ENCODE measurements at regions not wholly inside any gene's neighbourhood (a gene's known extent, or its start where the extent isn't known, plus 50 kb on each side); places are given as distances from the start of the nearest gene placed in this dataset.
"Not testable (repeated sequence)": the region's sequence is repeated elsewhere in the genome, so short reads cannot be mapped to it uniquely, and the experiment has no call there.

- H2AFZ ChIP-seq (ENCODE audit: insufficient read depth, low read depth, low read length, poor library complexity, severe bottlenecking); H3K4me1 ChIP-seq (ENCODE audit: control insufficient read depth in 1 of 2, insufficient read depth in 2 of 2, low read length in 2 of 2); H3K27ac ChIP-seq (ENCODE audit: low read depth in 1 of 2, low read length in 2 of 2); H3K79me2 ChIP-seq (ENCODE audit: insufficient read depth, low read length); H3K27me3 Mint-ChIP-seq (ENCODE audit: low read depth in 3 of 3); intact Hi-C loops (cut with micrococcal nuclease); H3K4me2 ChIP-seq (replicated peaks; ENCODE audit: extremely low read depth, low read length, poor library complexity, severe bottlenecking); H3K9me3 ChIP-seq (replicated peaks in 1 of 2; ENCODE audit: control insufficient read depth in 1 of 2, insufficient read depth in 1 of 2, low read length in 2 of 2); H3K36me3 Mint-ChIP-seq; H3K9ac ChIP-seq (ENCODE audit: insufficient read depth, low read length, poor library complexity, severe bottlenecking); H3K4me1 Mint-ChIP-seq; H3K27me3 ChIP-seq (ENCODE audit: control insufficient read depth in 2 of 2, insufficient read depth in 2 of 2, low read length in 2 of 2); H4K20me1 ChIP-seq (ENCODE audit: insufficient read depth, low read length); H3K4me3 ChIP-seq (replicated peaks in 1 of 3; ENCODE audit: low read depth in 2 of 3, low read length in 3 of 3); H3K27ac Mint-ChIP-seq; H3K4me3 Mint-ChIP-seq; H3K36me3 ChIP-seq (replicated peaks in 1 of 2; ENCODE audit: control insufficient read depth in 1 of 2, insufficient read depth in 2 of 2, low read length in 2 of 2); DNase-seq: not testable (repeated sequence)
- 100% methylated on average over 1 of the region's 6 CpGs for WGBS (ENCODE audit: insufficient coverage)
- H3K9me3 Mint-ChIP-seq, result peaks cover 3 to 25% (median 15%) of the 10 kb centered on the region in 7 donors
These were observed 53.1 kb upstream of the HUNK start for GRCh38 chr21:31819692-31820091.

GRCh38 chr21:31814356-31814755 lies 58.5 kb upstream of the HUNK start:
- H2AFZ ChIP-seq (ENCODE audit: insufficient read depth, low read depth, low read length, poor library complexity, severe bottlenecking); intact Hi-C loops (cut with micrococcal nuclease); H3K36me3 Mint-ChIP-seq; H3K4me1 ChIP-seq (ENCODE audit: control insufficient read depth in 1 of 2, insufficient read depth in 2 of 2, low read length in 2 of 2); H3K4me2 ChIP-seq (replicated peaks; ENCODE audit: extremely low read depth, low read length, poor library complexity, severe bottlenecking); H4K20me1 ChIP-seq (ENCODE audit: insufficient read depth, low read length); H3K27ac Mint-ChIP-seq; H3K36me3 ChIP-seq (replicated peaks in 1 of 2; ENCODE audit: control insufficient read depth in 1 of 2, insufficient read depth in 2 of 2, low read length in 2 of 2); H3K27ac ChIP-seq (ENCODE audit: low read depth in 1 of 2, low read length in 2 of 2); H3K4me3 ChIP-seq (replicated peaks in 1 of 3; ENCODE audit: low read depth in 2 of 3, low read length in 3 of 3); DNase-seq; H3K27me3 ChIP-seq (ENCODE audit: control insufficient read depth in 2 of 2, insufficient read depth in 2 of 2, low read length in 2 of 2); H3K27me3 Mint-ChIP-seq (ENCODE audit: low read depth in 3 of 3); H3K4me1 Mint-ChIP-seq; H3K79me2 ChIP-seq (ENCODE audit: insufficient read depth, low read length); H3K9ac ChIP-seq (ENCODE audit: insufficient read depth, low read length, poor library complexity, severe bottlenecking); H3K9me3 ChIP-seq (replicated peaks in 1 of 2; ENCODE audit: control insufficient read depth in 1 of 2, insufficient read depth in 1 of 2, low read length in 2 of 2); H3K4me3 Mint-ChIP-seq: not testable (repeated sequence)
- peaks cover 4 to 23% (median 12%) of the 10 kb centered on the region in 7 donors for H3K9me3 Mint-ChIP-seq
- whole genome bisulfite sequencing (ENCODE audit: insufficient coverage), result no CpG with 5 or more reads among the region's 3 CpGs

GRCh38 chr21:31813862-31814261 lies 59.0 kb upstream of the HUNK start:
- Histone ChIP-seq H3K4me2 (replicated peaks; ENCODE audit: extremely low read depth, low read length, poor library complexity, severe bottlenecking) (no peak overlapping the region), H3K36me3 (replicated peaks in 1 of 2; ENCODE audit: control insufficient read depth in 1 of 2, insufficient read depth in 2 of 2, low read length in 2 of 2) (no peaks in the 10 kb centered on the region), H3K79me2 (ENCODE audit: insufficient read depth, low read length) (no peaks in the 10 kb centered on the region), H3K4me3 (replicated peaks in 1 of 3; ENCODE audit: low read depth in 2 of 3, low read length in 3 of 3) (no peak overlapping the region), H3K9me3 (replicated peaks in 1 of 2; ENCODE audit: control insufficient read depth in 1 of 2, insufficient read depth in 1 of 2, low read length in 2 of 2) (no peaks in the 10 kb centered on the region), H3K27ac (ENCODE audit: low read depth in 1 of 2, low read length in 2 of 2) (no peak overlapping the region), H4K20me1 (ENCODE audit: insufficient read depth, low read length) (no peaks in the 10 kb centered on the region), H3K9ac (ENCODE audit: insufficient read depth, low read length, poor library complexity, severe bottlenecking) (no peak overlapping the region), H3K4me1 (ENCODE audit: control insufficient read depth in 1 of 2, insufficient read depth in 2 of 2, low read length in 2 of 2) (peaks cover 0 to 6% of the 10 kb centered on the region in 2 donors), H3K27me3 (ENCODE audit: control insufficient read depth in 2 of 2, insufficient read depth in 2 of 2, low read length in 2 of 2) (no peaks in the 10 kb centered on the region), H2AFZ (ENCODE audit: insufficient read depth, low read depth, low read length, poor library complexity, severe bottlenecking) (no peak overlapping the region)
- no CpG with 5 or more reads among the region's 1 CpG for WGBS (ENCODE audit: insufficient coverage)
- Mint-ChIP-seq H3K27ac (no peak overlapping the region), H3K9me3 (peaks cover 4 to 18% (median 12%) of the 10 kb centered on the region in 7 donors), H3K4me1 (peaks cover 6% of the 10 kb centered on the region), H3K27me3 (ENCODE audit: low read depth in 3 of 3) (peaks cover 2 to 9% (median 3%) of the 10 kb centered on the region in 3 donors), H3K4me3 (no peak overlapping the region), H3K36me3 (no peaks in the 10 kb centered on the region)
- no peak for TF ChIP-seq CTCF (IDR thresholded peaks at IDR 0.05)
- intact Hi-C loops (cut with micrococcal nuclease), result no loop called here
- DNase-seq, result no peak
